GM20000 (cell line): ENCODE measurements at regions not wholly inside any gene's neighbourhood (a gene's known extent, or its start where the extent isn't known, plus 50 kb on each side); places are given as distances from the start of the nearest gene placed in this dataset.

Experiments used
- DNase-seq: peaks from one replicate; pipeline ENCODE4 v3.0.0; 2012; ENCODE audit warnings: low spot score
- CTCF ChIP-seq: IDR thresholded peaks from 2 replicates; pipeline ENCODE4 v1.5.1; 2012; ENCODE audit warnings: mild to moderate bottlenecking, control low read depth; ENCODE audit errors: extremely low read depth, missing control alignments

GRCh38 chr9:73237140-73237539 lies 85.5 kb downstream of the ANXA1 start:
- no peak for DNase-seq
- no peak for TF ChIP-seq CTCF

- no peak for TF ChIP-seq CTCF
- DNase-seq: no peak
Observed at GRCh38 chr9:73239570-73240265, 88.1 kb downstream of the ANXA1 start.

- no peak for DNase-seq
- TF ChIP-seq CTCF: no peak
Observed at GRCh38 chr9:73243078-73243477, 91.4 kb downstream of the ANXA1 start.

- DNase-seq: no peak
- TF ChIP-seq CTCF: no peak
Observed at GRCh38 chr9:73259086-73259696, 107.5 kb downstream of the ANXA1 start.

GRCh38 chr9:73260506-73260905 lies 108.8 kb downstream of the ANXA1 start:
- TF ChIP-seq CTCF: no peak
- no peak for DNase-seq

- no peak for TF ChIP-seq CTCF
- no peak for DNase-seq
Observed at GRCh38 chr9:73264631-73265030, 113.0 kb downstream of the ANXA1 start.

GRCh38 chr9:73265876-73266275 lies 114.2 kb downstream of the ANXA1 start:
- no peak for TF ChIP-seq CTCF
- DNase-seq: no peak
